Progenitor cell of endocrine pancreas (in vitro differentiated cells): ENCODE measurements at regions not wholly inside any gene's neighbourhood (a gene's known extent, or its start where the extent isn't known, plus 50 kb on each side); places are given as distances from the start of the nearest gene placed in this dataset.

Experiments used
- DNase-seq: peaks from one replicate; pipeline ENCODE4 v3.0.0; 2021; ENCODE audit warnings: low spot score; ENCODE audit not compliant: unreplicated experiment
- H3K27ac Mint-ChIP-seq: 2 replicates; pipeline ENCODE4 v1.8.0; 2021; ENCODE audit warnings: mild to moderate bottlenecking, moderate library complexity, mixed read lengths
- H3K27me3 Mint-ChIP-seq: 2 replicates; pipeline ENCODE4 v1.8.0; 2021; ENCODE audit warnings: mixed read lengths
- H3K36me3 Mint-ChIP-seq: 2 replicates; pipeline ENCODE4 v1.8.0; 2022; ENCODE audit warnings: mixed read lengths; ENCODE audit not compliant: insufficient read depth
- H3K4me1 Mint-ChIP-seq: 2 replicates; pipeline ENCODE4 v1.8.0; 2021; ENCODE audit warnings: low read depth, mixed read lengths
- H3K4me3 Mint-ChIP-seq: 2 replicates; pipeline ENCODE4 v1.8.0; 2021; ENCODE audit warnings: low read depth, mild to moderate bottlenecking, moderate library complexity, mixed read lengths
- H3K9me3 Mint-ChIP-seq: 2 replicates; pipeline ENCODE4 v1.8.0; 2021; ENCODE audit warnings: low read depth, mixed read lengths
- CTCF ChIP-seq: fragments of 200-600 bp; sonication (generic); IDR thresholded peaks from one replicate; pipeline ENCODE4 v1.5.0; 2021; ENCODE audit warnings: antibody characterized with exemption, mild to moderate bottlenecking; ENCODE audit not compliant: unreplicated experiment

- Mint-ChIP-seq H3K36me3 (no peaks in the 10 kb centered on the region), H3K9me3 (no peaks in the 10 kb centered on the region), H3K4me1 (no peaks in the 10 kb centered on the region), H3K4me3 (no peak overlapping the region), H3K27ac (no peak overlapping the region), H3K27me3 (peaks cover 3% of the 10 kb centered on the region)
- DNase-seq, result no peak
- no peak for TF ChIP-seq CTCF
Measured at GRCh38 chr14:38790916-38791315, 312.1 kb downstream of the SEC23A start.

GRCh38 chr14:38789805-38790204 lies 313.2 kb downstream of the SEC23A start:
- H3K9me3 Mint-ChIP-seq, result no peaks in the 10 kb centered on the region
- no peak overlapping the region for H3K27ac Mint-ChIP-seq
- no peak overlapping the region for H3K4me3 Mint-ChIP-seq
- peaks cover 3% of the 10 kb centered on the region for H3K27me3 Mint-ChIP-seq
- no peak for DNase-seq
- H3K36me3 Mint-ChIP-seq, result no peaks in the 10 kb centered on the region
- TF ChIP-seq CTCF, result no peak
- H3K4me1 Mint-ChIP-seq, result no peaks in the 10 kb centered on the region

- no peaks in the 10 kb centered on the region for H3K27me3 Mint-ChIP-seq
- no peaks in the 10 kb centered on the region for H3K9me3 Mint-ChIP-seq
- no peak overlapping the region for H3K27ac Mint-ChIP-seq
- no peak for DNase-seq
- H3K4me1 Mint-ChIP-seq, result no peaks in the 10 kb centered on the region
- H3K4me3 Mint-ChIP-seq, result no peak overlapping the region
- no peaks in the 10 kb centered on the region for H3K36me3 Mint-ChIP-seq
- no peak for TF ChIP-seq CTCF
Measured at GRCh38 chr14:38788060-38788459, 315.0 kb downstream of the SEC23A start.

GRCh38 chr14:38786921-38787320 lies 316.1 kb downstream of the SEC23A start:
- no peak for TF ChIP-seq CTCF
- H3K27ac Mint-ChIP-seq, result no peak overlapping the region
- no peaks in the 10 kb centered on the region for H3K4me1 Mint-ChIP-seq
- H3K4me3 Mint-ChIP-seq, result no peak overlapping the region
- DNase-seq, result no peak
- H3K36me3 Mint-ChIP-seq, result no peaks in the 10 kb centered on the region
- no peaks in the 10 kb centered on the region for H3K9me3 Mint-ChIP-seq
- H3K27me3 Mint-ChIP-seq, result no peaks in the 10 kb centered on the region

- no peaks in the 10 kb centered on the region for H3K36me3 Mint-ChIP-seq
- TF ChIP-seq CTCF, result no peak
- H3K9me3 Mint-ChIP-seq, result no peaks in the 10 kb centered on the region
- H3K4me1 Mint-ChIP-seq, result no peaks in the 10 kb centered on the region
- peaks cover 4% of the 10 kb centered on the region for H3K27me3 Mint-ChIP-seq
- DNase-seq, result no peak
- H3K27ac Mint-ChIP-seq, result no peak overlapping the region
- no peak overlapping the region for H3K4me3 Mint-ChIP-seq
Measured at GRCh38 chr14:38777401-38777800, 325.6 kb downstream of the SEC23A start.
